Daoy (cell line): ENCODE measurements at regions not wholly inside any gene's neighbourhood (a gene's known extent, or its start where the extent isn't known, plus 50 kb on each side); places are given as distances from the start of the nearest gene placed in this dataset.

Experiments used
- DNase-seq: peaks from one replicate; pipeline ENCODE4 v3.0.0-alpha.2; 2015; ENCODE audit warnings: low read depth

DNA sequence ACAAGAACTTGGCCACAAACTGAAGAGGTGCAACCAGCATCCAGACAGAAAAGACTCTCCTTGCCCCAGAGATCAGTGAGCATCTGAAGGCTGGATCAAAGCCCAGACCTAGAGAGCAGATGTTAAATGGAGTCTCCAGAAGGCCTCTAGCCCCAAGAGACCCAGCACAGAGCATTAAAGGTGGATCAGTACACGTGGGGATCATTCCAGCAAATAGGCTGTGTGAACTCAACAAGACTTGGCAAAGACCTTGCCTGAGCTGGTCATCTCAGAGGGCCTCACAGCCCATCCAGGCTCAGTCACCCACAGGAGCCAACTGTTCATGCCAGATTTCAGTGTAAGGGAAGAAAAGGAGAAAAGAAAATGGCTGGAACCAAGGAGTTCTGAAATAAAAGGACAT, 214.0 kb downstream of the ENC1 start:
- no peak for DNase-seq

DNA sequence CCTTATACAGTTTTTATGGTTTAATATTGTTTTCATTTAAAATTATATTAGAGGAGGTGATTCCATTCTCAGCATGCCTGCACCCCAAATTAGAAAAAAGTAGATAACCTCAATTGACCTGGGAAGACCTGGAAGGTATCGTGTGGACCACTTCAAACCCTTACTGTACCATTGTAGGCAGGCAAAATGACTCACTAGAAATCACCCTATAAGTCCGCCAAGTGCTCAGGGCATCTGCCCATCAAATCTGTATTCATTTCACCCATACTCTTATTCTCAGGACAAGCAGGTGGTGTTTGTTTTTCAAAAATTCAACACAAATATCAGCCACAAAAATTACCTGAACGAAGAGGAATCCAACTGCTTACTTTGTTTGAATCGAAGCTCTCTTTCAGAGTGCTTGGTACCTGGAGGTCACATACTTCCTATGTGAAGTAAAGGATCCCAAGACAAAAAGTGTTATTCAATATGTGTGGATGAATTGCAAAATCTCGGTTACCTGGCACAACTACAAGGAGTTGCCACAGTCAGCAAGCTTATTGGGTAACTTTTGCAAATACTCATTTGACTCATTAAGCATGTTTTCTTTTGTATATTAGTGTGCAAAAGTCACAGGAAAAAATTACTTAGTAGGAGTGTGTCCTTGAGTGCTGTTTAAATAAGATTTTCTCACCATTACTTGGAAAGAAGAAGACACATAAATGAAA, 216.2 kb downstream of the ENC1 start:
- no peak for DNase-seq

DNA sequence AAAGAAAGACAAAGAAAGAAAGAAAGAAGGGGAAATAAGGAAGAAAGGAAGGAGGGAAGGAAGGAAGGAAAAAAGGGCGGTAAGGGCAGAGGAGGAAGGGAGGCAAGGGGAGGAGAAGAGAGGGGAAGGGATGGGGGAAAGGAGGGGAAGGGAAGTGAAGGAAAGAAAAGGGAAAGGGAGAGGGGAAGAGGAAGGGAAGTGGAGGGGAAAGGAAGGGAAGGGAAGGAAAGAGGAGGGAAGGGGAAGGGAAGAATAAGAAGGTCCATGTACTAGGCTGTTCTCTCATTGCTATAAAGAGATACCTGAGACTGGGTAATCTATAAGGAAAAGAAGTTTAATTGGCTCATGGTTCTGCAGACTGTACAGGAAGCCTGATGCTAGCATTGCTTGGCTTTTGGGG, 217.1 kb downstream of the ENC1 start:
- DNase-seq, result no peak

DNA sequence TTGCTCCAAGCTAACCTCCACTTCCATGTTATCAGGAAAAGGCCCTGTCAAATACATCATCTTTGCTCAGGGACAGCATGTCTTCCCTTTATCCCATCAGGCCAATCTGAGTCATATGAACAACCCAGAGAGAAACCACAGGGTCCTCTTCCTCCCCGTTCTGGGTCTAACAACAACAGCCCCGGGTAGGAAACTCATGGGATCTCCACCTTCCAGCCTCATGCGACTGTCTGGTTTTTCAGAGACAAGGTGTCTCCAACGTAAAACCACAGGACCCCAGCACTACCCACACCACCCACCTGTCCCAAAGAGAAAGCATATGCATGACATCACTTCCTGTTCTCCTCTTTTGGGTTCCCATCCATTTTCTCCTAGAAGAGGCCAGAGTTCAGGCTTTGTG, 217.9 kb downstream of the ENC1 start:
- no peak for DNase-seq

DNA sequence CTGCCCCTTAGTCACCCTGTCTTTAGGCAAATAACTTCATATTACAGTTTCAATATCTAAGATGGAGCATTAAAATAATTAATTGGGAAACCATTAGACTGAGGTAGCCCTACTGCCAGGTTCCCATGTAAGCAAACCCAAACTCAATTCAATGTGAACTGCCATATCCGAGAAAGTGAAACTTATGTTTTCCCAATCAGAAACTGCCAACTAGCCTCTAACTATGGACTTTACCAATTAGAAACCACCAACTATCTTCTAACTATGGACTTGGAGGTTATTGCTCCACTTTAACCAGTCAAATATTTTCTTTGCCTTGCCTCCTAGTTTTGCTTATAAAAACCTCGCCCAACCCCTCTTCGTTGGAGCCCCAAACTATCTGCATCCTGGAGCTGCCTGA, 218.5 kb downstream of the ENC1 start:
- DNase-seq, result no peak

DNA sequence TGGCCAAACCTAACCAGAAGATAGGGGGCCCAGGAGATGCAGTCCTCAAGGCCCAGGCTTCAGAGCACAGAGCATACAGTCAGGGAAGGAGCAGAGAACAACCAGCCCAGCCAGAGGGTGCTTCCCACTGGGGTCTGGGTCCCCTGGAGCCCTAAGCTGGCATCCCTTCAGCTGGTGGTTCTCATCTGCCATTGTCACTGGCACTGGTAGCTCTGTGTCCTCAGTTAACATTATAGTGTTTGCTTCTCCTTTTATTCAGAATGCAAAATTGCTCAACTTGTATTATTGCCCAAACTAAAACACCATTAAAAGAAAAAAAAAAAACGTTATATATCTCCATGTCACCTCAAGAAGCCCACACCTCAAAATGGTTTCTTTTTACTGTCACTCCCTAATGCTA, 219.2 kb downstream of the ENC1 start:
- DNase-seq, result no peak

DNA sequence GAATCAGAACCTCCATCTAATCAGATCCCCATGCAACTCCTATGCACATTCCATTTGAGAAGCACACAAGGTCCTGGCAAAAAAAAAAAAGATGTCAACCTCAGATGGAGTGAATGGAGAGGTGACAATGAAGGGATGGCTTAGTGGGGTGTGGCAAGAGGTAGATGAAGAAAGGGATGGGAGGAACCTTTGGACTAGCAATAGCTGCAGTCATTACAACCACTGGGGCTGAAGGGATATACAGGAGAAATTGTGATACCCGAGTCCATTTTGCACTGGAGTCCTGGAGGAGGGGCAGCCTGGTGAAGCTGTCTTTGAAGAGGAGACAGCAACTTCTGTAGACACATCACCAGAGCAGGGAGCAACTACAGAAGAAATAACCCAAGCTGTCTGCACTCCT, 219.6 kb downstream of the ENC1 start:
- no peak for DNase-seq

DNA sequence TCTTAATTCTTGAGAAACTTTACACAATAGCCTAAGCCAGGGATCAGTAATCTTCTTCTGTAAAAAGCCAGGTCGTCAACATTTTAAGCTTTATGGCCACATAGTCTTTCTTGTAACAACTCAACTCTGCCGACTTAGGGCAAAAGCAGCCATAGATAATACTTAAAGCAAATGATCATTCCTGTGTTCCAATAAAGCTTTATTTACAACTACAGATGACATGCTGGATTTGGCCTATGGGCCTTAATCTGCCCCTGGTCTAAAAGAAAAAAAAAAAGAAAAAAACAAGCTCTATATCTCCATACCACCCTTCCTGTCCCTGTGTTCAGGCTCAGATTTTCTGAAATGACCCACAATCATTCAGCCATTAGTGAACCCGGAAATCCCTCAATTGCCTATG, 220.3 kb downstream of the ENC1 start:
- DNase-seq, result no peak

DNA sequence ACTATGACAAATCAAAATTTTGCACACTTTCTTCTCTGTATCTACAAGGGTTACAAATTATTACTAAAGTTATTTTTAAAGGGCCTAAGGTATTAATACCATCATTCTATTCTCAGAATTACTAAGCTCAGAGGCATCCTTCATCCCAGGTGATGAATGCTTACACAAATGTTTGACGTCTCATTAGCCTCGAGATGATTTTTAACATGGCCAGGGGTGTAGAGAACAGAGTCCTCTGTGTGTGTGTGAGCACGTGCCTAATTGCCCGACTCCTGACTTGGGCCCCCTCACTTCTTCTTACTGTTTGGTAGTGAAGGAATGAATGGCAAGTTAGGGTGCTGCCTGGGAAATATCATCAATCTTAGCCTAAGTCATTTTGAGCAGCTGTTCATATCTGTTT, 221.1 kb downstream of the ENC1 start:
- DNase-seq, result no peak

DNA sequence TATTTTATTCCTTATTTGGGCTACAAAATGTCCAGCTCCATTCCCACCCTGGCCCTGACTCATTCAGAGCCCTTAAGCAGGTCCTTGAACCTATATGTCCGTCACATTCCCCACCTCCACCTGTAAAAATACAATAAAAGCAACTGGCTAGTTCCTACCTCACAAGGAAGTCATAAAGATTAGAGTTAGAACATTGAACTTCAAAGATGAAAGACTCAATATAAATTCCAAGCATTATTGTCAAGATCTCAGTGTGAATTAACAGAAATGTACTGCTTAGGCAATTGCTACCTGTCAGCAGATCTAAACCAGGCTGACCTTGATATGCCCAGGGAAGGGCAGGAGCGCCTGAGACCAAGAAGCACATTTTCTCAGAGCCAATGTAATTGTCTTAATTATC, 221.8 kb downstream of the ENC1 start:
- no peak for DNase-seq

DNA sequence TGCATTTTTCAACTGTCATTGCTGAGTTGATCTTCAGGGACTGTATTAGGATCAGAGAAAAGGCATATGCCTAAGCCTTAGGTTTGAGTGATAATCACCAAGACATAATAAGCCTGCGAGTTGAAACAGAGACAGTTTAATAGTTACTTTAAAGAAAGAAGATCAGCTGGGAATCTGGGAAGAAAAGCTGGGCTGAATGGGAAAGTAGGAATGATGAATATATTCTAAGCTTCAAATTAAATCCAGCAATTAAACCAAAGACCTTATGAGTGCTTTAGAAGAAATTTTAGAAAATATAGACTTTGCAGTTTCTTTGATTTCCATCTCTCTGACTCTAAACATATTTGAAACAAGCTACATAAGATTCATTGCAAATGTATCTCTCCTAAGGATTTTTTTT, 222.3 kb downstream of the ENC1 start:
- no peak for DNase-seq

DNA sequence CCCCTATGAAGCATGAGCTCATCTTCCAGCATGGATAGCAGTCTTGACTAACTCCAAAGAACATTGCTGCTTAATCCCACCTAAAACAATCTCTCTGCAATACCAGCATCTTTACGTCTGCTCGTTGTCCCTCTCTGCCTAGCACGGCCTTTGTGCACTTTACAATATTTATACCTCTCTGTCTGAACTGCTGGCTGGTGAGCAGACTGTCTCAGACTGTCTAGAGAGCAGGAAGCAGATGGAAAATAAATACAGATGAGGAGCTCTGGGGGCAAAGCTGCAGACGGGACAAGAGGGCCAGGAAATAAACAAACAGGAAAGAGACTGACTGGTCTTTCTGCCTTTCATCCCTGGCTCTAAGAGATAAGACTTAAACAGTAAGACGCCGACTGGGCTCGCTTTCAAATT, 224.8 kb downstream of the ENC1 start:
- no peak for DNase-seq

DNA sequence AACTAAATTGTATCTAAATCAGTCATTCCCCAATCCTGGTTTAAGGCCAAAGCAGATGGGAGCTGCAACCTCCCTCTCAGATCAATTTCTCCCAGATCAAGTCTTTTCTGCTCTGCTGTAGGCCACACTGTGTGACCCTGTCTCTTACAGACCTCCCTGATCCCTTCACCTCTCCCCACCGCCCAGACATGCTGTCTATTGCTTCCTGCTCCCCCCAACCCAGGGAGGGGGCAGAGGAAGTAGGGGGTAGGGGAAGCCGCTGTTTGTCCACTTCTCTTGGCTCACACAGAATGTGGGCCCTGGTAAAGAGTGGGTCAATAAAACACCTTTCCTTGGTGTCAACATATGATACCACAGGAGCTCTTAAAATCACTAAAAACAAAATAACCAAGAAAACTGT, 226.3 kb downstream of the ENC1 start:
- no peak for DNase-seq

DNA sequence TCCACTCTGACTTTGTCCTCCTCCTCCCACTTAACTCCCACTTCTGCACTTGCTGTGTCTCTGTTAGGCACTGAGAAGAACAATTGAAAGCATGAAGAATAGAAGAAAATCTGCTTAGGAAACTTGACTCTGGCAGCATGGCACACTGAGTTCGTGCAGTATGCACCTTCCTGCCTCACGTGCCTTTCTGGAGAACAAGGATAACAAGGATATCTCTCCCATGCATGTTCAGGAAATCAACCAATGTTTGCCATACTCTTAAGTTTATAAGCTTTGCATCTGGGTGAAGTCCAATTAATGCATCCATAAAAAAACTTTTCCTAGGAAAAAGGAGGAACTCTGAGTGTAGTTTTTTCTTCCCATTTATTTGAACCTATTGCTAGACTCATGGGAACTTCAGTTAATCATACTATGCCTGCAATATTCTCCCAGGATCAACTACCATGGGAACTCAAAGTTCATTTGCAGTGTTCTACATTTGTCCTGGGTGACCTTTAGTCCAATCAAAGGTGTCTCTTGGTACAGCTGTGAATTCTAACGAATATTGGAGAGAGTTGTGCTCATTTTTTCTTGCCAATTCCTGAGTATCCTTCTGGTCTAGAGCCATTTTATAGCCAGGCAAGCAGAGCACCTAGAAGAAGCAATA, 227.0 kb downstream of the ENC1 start:
- DNase-seq, result no peak

DNA sequence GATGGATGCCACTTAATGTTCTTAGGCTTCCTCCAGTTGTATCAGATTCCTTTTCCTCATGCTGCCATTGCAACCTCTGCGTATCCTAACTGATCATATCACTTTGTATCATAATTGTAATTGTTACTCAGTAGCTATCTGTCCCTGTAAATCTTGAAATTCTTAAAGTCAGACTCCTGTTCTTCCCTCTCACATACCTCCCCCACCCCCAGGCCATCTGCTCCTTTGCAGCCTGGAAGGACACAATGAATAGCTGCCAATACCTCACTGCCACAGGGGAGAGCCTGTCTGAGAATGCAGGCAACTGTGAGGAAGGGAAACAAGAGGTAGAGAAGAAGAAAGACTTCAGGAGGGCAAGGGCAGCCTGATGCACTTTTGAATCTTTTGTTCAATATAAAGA, 228.5 kb downstream of the ENC1 start:
- no peak for DNase-seq

DNA sequence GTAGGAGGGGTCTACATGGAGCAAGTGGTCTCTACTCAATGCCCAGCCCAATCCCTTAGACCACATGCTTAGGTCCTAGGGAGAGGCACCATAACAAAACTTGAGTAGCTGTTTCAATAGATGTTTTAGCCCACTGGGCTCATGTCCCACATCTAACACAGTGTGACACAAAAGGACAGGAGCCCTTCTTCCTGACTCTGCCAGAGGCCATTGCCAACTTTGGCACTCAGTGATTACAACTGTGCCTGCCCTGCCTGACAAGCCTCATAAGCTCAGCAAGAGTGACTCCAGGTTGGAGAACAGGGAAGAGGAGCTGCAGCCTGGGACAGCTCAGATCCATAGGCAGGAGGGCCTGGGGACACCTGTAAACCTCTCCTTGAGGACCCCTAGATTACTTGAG, 230.8 kb downstream of the ENC1 start:
- DNase-seq, result no peak

DNA sequence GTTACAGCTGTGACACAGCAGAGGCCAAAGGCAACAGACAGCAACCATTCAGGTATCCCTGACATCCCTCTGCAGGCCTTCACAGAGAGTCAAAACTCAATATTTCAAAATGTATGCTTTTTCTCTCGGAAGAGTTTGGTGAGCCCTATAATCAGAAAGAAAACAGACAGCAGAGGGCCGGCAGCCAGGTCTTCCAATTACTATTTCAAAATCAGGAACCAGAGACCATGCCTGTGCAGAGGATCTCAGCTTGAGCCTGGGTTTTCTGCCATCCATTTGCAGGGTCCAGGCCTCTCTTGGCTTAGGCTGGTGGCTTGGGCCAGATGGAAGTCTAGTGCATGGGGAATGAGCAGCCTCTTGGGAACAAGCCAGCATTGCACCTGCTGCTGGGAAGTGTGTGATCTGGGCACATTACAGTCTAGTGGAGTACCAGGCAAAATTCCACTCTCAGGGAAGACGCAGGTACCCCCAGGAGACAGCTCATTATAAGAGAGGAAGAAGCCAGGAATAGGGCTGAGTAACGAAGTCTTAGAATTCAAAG, 231.3 kb downstream of the ENC1 start:
- no peak for DNase-seq

DNA sequence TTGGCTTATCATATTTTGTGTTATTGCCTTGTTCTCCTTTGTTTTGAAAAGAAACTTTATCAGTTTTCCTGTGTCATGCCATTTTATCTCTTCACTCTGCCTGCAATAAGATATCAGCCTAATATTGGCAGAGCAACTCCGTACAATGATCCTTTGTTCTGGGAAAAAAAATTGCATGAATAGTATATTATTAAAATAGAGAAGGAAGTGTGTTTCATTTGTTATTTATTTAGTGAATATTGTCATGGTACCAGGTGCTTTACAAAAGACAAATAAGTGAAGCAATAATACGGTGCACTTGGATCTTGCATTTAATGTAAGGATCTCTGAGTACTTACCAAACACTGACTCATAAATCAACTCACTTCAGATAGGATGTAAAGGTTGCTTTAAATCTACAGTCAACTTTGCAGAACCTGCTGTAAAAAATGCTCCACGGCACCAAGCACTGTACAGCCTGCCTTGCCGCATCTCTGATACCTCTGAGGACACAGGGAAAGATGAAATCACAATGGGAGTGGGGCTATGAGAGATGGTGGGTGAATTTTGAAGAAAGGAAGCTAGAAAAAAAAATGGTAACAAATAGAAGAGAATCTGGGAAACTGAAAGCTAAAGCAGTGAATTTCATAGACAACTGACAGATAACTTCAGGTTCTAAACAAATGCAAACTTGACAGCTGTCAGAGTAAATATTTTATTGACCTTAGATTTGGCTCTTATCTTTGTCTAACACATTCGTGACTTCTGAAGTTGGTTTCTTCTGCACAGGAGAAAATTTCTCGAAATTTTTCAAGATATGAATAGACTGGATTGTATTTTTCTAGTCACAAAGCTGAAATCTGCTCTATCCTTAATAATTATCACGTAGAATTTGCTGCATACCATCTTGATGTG, 232.1 kb downstream of the ENC1 start:
- no peak for DNase-seq

DNA sequence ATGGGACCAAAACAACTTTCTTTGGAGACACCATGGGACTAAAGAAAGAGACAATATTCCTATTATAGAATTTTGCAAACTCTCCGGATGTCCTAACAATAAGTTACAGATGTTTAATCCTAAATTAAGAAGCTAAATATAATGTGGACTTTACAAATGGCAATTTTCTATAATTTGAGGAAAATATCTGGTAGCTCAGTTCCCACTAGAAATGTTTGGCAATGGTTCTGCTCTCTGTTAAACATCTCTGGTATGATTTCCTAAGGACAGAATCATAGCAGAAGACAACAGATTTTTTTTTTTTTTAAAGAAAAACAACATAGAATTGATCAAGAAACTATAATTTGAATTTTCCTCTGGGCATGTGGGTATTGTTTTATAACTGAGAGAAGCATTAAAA, 232.8 kb downstream of the ENC1 start:
- DNase-seq, result no peak

DNA sequence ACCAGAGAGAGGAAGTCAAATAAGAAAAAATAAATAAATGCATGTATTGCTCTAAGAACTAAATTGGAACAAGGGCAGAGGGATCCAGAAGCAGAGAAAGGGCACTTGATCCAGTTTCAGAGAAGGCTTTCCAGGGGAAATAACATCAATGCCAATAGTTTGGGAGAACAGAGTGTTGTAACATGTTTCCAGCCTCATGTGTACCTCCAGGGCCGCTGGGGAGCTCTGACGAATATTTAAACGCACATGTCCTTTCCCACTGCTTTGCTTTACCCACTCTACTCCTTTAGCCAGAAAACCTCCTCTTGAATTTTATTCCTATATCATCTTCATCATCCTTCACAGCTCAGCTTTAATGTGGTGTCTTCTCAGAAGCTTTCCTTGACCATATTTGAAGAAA, 233.7 kb downstream of the ENC1 start:
- DNase-seq, result no peak

DNA sequence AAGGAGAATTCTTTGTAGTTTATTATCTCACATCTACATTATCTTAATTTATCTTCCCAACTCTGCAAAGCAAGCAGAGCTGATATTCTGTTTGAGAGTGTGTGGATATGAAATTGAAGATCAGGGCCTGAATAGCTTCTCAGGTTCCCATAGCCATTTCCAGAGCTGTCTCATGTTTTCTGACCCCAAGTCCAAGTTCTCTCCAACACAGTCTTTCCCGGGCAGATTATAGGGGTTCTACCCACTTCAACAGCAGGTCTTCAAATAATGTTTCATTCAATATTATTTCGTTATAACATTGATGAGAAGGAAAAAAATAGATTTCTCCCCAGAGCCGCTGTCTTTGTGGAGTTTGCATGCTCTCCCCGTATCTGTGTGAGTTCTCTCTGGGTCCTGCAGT, 234.9 kb downstream of the ENC1 start:
- no peak for DNase-seq

DNA sequence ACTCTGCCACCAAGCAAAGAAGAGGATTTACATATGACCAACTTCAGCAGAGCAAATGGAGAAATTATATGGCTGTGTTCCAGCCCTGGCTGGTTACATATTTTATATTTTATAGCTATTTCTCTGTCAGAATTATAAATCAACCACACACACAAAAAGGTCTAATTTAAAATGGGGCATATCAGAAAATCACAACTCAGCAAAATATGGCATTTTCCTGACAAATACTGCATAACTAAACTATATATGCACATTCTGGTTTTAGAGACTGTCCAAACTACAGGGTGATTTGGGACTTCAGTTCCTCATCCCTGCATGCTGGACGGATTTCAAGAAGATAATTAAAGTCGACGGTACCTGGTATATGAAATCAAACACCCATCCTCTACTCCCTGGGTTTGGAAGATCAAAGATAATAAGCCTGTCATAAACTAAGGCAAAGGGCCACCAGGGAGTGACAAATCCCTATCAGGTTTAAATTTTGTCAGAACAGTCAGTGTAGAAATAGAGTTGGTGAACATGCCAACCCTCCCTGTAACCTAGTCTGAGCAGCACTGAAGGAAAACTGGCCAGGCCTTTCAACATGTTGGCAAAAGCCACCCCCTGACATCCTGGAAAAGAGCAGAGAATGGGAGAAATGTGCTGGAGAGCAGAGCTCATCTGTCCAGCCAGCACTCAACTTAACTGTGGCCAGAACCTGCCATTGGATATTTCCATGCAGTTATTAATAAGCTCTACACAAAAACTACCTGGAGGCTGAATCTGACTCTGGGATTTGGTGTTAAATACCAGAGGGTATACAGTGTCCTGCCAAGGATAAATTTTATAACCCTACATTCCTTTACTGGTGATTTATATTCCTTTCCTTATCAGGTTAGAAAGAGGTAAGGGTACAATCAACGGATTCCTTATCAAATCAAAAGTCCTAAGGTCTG, 235.7 kb downstream of the ENC1 start:
- no peak for DNase-seq
